GM08714 (cell line): ENCODE measurements at regions not wholly inside any gene's neighbourhood (a gene's known extent, or its start where the extent isn't known, plus 50 kb on each side); places are given as distances from the start of the nearest gene placed in this dataset.

Source experiments
- H3K4me3 ChIP-seq: fragments of 200-500 bp; sonication (Bioruptor generic); 2 replicates; pipeline ENCODE4 v1.5.1; 2014; ENCODE audit warnings: mild to moderate bottlenecking, low read length, inconsistent platforms
- ZNF274 ChIP-seq: IDR thresholded peaks from 2 replicates; pipeline ENCODE4 v1.6.1; 2012; ENCODE audit warnings: mild to moderate bottlenecking, low read depth, low read length

- TF ChIP-seq ZNF274, result no peak
These were observed 434.3 kb upstream of the TNP1 start for GRCh38 chr2:217294211-217294610.

GRCh38 chr2:217293607-217294006, 433.7 kb upstream of the TNP1 start:
- no peak for TF ChIP-seq ZNF274

More at GRCh38 chr2:217294211-217294610, 434.3 kb upstream of the TNP1 start:
- no peak overlapping the region for H3K4me3 ChIP-seq

GRCh38 chr2:217293046-217293445, 433.2 kb upstream of the TNP1 start:
- H3K4me3 ChIP-seq, result no peak overlapping the region
- TF ChIP-seq ZNF274, result no peak

More at GRCh38 chr2:217293607-217294006, 433.7 kb upstream of the TNP1 start:
- H3K4me3 ChIP-seq, result no peak overlapping the region

DNA sequence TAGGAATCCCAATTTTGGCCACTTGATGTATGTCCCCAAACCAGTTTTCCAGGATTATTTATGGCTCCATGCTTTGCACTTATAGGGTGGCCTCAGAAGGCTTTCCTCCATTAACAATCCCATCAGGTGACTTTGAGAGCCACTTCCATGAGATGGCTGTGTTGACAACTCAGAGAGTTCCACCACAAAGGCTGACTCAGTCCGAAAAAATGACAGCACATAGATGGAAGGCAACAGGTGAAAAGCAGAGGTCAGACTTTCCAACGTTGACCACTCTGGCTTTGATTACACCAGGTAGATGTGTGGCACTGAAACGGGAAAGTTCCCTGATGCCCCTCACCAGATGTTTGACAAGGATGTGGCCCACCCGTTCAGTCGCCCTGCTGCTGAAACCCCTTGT, 431.4 kb upstream of the TNP1 start:
- TF ChIP-seq ZNF274, result no peak
- no peak overlapping the region for H3K4me3 ChIP-seq

DNA sequence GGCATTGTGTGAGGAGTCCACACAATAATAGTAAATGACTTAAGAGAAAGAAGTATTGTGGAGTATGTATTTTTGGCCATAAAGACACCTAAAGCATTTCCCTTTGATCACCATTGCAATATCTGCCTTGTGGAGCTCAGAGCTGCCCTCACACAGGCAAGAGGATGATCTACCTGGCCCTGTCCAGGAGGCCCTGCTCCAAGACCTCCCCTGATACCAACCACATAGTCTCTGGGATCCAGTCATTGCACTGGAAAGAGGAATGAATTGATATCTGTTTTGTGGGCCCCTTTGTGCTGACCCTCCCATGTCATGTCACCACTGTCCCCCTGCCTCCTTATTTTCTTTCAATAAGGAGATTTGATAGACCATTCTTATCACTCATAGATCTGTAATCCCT, 430.6 kb upstream of the TNP1 start:
- TF ChIP-seq ZNF274, result no peak
- H3K4me3 ChIP-seq, result no peak overlapping the region

DNA sequence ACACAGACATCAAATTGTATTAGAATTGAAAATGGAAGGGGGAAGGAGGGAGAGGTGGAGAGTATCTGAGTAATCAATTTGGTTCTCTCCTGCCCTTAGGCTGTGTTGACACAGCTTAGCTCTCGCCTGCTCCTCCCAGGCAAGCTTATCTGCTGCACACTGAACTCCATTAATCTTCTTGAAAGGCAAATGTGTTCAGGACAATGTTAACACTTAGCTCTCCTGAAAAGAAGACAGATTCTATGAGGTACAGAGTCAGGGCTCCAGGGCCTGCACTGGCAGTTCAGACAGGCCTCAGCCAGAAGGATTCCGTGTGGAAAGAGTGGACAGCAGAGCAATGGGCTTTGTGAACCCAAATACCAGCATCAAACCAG, 430.0 kb upstream of the TNP1 start:
- TF ChIP-seq ZNF274, result no peak
- no peak overlapping the region for H3K4me3 ChIP-seq

DNA sequence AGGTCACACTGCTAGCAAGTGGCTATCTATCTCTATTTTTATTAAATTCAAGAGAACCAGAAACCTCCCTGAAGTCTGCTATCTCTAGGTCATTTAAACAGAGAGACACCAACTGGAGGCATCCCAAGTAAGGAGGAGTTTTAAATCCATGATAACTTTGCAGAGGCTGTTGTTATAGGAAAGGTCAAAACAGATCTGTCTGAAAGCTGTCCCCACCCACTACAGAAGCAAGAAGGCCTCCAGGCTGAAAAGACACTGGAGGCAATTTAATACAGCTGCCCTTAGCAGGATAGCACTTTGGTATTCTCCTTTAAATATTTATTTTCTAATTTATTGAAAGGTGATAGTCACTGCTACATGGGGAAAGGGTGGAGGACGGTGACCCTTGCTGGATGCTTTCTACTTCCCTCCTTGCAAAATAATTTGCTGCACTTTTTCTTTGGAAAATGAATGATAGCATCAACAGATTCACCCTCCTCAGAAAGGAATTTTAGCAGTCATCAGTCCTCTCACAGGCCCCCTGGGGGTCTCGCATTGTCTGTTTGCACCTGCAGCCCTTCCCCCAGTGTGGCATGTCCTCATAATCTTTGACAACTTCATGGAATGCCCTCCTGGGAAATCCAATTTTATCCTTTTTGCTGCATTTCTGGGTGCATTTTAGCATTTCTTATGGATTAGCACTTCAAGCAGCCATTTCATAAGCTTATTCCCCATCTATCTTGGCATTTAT, 429.5 kb upstream of the TNP1 start:
- no peak for TF ChIP-seq ZNF274
- H3K4me3 ChIP-seq, result no peak overlapping the region

- TF ChIP-seq ZNF274, result no peak
- no peak overlapping the region for H3K4me3 ChIP-seq
These were observed 428.7 kb upstream of the TNP1 start for GRCh38 chr2:217288472-217289063.

DNA sequence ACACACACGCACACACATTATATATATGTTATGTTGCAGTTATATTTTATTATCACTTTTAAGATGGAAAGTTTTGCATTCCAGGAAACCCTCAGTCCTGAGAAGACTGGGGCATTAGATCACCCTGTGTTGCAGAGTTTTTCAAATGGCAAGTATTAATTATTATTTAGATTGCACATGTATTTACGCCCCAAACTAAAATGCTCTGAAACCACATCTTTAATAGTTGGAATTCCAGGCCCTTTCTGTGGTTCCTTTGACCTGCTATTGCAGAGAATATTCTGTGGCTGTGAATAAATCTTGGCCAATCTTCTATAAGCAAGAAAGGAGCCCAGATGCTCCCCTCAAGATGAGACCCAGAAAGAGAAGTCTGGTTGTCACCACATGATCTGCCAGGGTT, 427.0 kb upstream of the TNP1 start:
- TF ChIP-seq ZNF274, result no peak

GRCh38 chr2:217285926-217286325, 426.1 kb upstream of the TNP1 start:
- TF ChIP-seq ZNF274, result no peak
- H3K4me3 ChIP-seq, result no peak overlapping the region

More for the DNA sequence above, 427.0 kb upstream of the TNP1 start:
- no peak overlapping the region for H3K4me3 ChIP-seq

DNA sequence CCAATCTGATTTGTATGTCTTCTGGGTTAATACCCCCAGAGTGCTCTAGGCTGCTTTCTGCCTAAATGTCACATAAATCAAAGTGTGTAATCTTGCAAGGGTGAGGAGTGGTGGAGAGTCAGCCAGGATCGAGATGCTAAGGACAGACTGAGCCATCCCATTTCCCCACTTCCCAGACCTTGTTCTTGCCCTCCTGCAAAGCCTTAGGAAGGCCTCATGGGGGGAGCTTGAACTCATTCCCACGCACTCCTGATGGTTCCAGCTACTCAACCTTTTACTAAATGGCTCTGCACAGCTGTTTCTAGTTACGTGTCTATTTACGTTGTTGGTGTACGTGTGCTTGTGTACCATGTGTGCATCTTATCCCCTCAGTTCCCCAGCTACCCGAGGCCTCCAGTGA, 423.6 kb upstream of the TNP1 start:
- no peak for TF ChIP-seq ZNF274
- H3K4me3 ChIP-seq, result no peak overlapping the region

GRCh38 chr2:217282531-217282930, 422.7 kb upstream of the TNP1 start:
- no peak overlapping the region for H3K4me3 ChIP-seq
- no peak for TF ChIP-seq ZNF274

DNA sequence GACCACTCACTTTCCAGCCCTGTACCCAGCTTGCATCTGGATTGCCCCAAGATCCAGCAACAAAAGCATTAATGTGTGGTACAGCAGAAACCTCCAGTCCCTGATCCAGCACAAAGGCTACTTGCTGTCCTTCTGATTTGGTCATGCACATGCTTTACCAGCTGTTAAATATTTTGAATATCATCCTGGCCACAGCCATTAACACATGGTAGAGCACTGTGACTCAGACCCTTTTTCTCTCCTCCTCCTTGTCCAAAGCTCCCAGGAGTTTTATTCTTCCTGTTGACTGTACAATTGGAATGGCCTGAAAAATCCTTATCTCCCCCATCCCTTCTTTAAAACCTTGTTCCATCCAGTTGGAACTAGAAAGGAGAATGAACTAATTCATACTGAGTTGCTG, 419.7 kb upstream of the TNP1 start:
- no peak overlapping the region for H3K4me3 ChIP-seq
- TF ChIP-seq ZNF274, result no peak

DNA sequence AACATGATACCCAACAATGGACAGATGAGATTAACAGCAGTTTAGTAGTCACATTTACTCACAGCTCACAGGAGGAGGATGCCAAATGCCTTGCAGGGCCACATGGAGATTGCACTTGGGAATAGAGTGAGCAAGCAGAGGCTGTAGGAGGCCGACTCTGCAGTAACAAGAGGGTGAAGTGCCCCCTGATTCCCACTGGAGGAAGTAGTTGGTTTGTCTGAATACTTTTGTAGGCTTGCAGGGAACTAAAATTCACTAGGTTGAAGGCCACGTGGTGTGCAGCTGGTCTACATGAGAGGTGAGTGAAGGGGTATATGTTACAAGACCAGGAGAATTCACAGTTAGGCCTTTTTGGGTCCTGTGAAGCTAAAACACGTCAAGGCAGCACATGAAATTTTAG, 419.3 kb upstream of the TNP1 start:
- no peak for TF ChIP-seq ZNF274
- no peak overlapping the region for H3K4me3 ChIP-seq

DNA sequence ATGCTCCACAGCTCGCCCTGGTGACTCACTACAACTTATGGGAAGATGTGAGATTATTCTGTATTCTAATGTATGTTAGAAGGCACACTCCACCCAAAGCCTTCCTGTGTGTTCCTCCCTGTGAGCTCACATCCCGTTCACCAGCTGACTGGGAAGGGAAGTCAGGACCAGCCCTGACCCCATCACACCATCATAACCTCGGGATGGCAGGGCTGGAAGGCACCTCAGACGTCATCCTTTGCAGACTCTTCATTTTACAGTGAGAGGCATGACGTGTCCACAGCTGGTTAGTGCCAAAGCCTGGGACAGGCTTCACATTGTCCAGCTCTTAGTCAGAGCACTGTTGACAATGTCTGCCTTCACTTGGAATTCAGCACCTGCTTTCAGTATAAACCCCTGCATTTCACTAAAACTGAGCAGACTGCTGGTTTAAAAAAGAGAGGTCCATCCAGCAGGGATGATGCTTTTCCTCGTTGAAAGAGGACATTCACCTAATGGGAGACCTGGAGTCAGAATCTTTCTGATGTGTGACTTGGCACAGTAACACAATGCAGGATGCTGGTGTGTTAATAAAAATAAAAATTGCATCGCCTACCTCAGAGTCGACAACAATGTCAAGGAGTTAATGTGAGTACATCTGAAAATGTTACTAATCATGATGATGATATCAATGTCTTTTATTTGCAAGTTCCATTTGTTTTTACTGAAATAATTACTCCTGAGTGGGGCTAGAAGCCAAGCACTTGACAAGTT, 418.0 kb upstream of the TNP1 start:
- TF ChIP-seq ZNF274, result no peak
- H3K4me3 ChIP-seq, result no peak overlapping the region

- no peak overlapping the region for H3K4me3 ChIP-seq
- TF ChIP-seq ZNF274, result no peak
These were observed 416.6 kb upstream of the TNP1 start for GRCh38 chr2:217276433-217276832.
